Adrenal gland (tissue), 5 donors: ENCODE measurements at regions not wholly inside any gene's neighbourhood (a gene's known extent, or its start where the extent isn't known, plus 50 kb on each side); places are given as distances from the start of the nearest gene placed in this dataset.
"Not testable (repeated sequence)": the region's sequence is repeated elsewhere in the genome, so short reads cannot be mapped to it uniquely, and the experiment has no call there.

Source experiments
- POLR2A ChIP-seq, 2 donors: fragments of 450-650 bp; IDR thresholded peaks; one replicate each; pipeline ENCODE4 v1.6.1; 2017; ENCODE audit warnings: antibody characterized with exemption in 2 of 2, mild to moderate bottlenecking in 2 of 2, moderate library complexity in 1 of 2
- TF ChIP-seq, protein P1 (sequence below), 6 experiments: fragments of 450-650 bp in 4 of 6; fragments of 200-600 bp in 2 of 6; sonication (generic) in 1 of 6; IDR thresholded peaks; 1 replicate in 5 of 6; 2 replicates in 1 of 6; pipeline versions ENCODE4 v1.5.1 to v1.8.0; 2016 to 2021; ENCODE audit warnings: antibody characterized with exemption in 6 of 6, mild to moderate bottlenecking in 2 of 6, moderate library complexity in 1 of 6
- donor health status: DM: no; HTN: no; CAD: no.

- TF ChIP-seq, protein P1, sequence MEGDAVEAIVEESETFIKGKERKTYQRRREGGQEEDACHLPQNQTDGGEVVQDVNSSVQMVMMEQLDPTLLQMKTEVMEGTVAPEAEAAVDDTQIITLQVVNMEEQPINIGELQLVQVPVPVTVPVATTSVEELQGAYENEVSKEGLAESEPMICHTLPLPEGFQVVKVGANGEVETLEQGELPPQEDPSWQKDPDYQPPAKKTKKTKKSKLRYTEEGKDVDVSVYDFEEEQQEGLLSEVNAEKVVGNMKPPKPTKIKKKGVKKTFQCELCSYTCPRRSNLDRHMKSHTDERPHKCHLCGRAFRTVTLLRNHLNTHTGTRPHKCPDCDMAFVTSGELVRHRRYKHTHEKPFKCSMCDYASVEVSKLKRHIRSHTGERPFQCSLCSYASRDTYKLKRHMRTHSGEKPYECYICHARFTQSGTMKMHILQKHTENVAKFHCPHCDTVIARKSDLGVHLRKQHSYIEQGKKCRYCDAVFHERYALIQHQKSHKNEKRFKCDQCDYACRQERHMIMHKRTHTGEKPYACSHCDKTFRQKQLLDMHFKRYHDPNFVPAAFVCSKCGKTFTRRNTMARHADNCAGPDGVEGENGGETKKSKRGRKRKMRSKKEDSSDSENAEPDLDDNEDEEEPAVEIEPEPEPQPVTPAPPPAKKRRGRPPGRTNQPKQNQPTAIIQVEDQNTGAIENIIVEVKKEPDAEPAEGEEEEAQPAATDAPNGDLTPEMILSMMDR (IDR thresholded peaks at IDR 0.05), result not testable (repeated sequence)
- not testable (repeated sequence) for TF ChIP-seq POLR2A (IDR thresholded peaks at IDR 0.05)
These were observed 96.2 kb upstream of the VKORC1L1 start for GRCh38 chr7:65776677-65777076.
